ENCODE measurements at regions not wholly inside any gene's neighbourhood (a gene's known extent, or its start where the extent isn't known, plus 50 kb on each side); places are given as distances from the start of the nearest gene placed in this dataset.

DNA sequence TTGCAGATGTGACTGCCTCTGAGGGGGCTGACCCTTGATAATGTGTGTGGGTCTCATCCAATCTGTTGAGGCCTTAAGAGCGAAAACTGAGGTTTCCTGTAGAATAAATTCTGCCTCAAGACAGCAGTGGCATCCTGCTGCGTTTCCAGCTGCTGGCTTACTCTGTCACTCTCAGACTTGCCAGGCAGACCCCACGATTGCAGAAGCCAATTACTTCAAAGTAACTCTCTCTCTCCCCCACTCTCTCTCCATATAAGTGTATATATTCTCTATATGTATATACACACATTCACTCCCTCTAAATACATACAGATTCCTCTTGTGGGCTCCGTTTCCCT, 152.5 kb upstream of the ALKAL2 start:
- H3K36me3 ChIP-seq: no peaks in the 10 kb centered on the region
- no peak overlapping the region for H3K27ac ChIP-seq
- intact Hi-C loops (cut with DNase I; ENCODE audit: low total_unique reads): no loop called here
- TF ChIP-seq, protein P1, sequence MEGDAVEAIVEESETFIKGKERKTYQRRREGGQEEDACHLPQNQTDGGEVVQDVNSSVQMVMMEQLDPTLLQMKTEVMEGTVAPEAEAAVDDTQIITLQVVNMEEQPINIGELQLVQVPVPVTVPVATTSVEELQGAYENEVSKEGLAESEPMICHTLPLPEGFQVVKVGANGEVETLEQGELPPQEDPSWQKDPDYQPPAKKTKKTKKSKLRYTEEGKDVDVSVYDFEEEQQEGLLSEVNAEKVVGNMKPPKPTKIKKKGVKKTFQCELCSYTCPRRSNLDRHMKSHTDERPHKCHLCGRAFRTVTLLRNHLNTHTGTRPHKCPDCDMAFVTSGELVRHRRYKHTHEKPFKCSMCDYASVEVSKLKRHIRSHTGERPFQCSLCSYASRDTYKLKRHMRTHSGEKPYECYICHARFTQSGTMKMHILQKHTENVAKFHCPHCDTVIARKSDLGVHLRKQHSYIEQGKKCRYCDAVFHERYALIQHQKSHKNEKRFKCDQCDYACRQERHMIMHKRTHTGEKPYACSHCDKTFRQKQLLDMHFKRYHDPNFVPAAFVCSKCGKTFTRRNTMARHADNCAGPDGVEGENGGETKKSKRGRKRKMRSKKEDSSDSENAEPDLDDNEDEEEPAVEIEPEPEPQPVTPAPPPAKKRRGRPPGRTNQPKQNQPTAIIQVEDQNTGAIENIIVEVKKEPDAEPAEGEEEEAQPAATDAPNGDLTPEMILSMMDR (IDR thresholded peaks at IDR 0.05): no peak
- no peak for TF ChIP-seq POLR2A (IDR thresholded peaks at IDR 0.05)
- no peaks in the 10 kb centered on the region for H3K9me3 ChIP-seq
- no peaks in the 10 kb centered on the region for H3K4me1 ChIP-seq
- no peak overlapping the region for H3K4me3 ChIP-seq
- DNase-seq: no peak
- no peaks in the 10 kb centered on the region for H3K27me3 ChIP-seq

DNA sequence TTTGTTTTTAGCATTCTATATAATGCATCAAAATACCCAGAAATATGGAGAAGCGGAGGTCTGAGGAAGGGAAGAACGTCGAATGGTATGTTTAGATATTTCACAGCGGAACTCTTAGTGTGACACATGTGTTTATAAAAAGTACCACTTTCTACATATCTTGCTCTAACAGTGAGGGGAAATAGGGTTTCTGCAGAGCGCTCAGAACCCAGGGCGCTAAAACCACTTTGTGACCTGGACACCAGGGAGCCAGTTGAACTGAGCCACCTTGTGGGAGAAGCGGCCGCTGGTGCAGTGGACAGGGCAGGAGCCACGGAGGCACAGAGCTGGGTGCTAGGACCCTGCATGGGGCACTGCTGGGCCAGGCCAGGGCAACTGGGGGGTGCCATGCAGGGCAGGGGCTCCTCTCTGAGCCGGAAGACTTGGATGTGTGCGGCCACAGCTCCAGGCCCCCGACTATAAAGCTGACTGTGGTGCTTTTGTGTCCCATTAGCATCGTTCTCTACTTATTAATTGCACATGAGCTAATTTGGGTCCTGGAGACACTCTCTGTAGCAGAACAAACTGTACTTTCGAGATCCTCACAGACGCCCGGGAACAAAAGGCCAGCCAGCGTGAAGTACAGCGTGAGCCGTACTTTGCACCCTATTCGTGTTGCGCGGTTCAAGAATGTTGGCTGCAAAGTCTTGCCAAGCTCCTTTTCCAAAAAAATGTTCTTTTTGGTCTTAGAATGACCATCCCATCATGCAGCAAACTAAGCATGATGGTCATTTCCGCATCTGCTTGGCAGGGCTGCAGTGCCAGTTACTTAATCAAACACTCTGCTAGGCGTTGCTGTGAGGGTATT, 151.9 kb upstream of the ALKAL2 start:
- no peak for TF ChIP-seq POLR2A (IDR thresholded peaks at IDR 0.05)
- TF ChIP-seq, protein P1 (IDR thresholded peaks at IDR 0.05): no peak
- Histone ChIP-seq H3K36me3 (no peaks in the 10 kb centered on the region), H3K4me1 (no peaks in the 10 kb centered on the region), H3K9me3 (no peaks in the 10 kb centered on the region), H3K4me3 (no peak overlapping the region), H3K27ac (no peak overlapping the region), H3K27me3 (no peaks in the 10 kb centered on the region)
- intact Hi-C loops (cut with DNase I; ENCODE audit: low total_unique reads): no loop called here
- DNase-seq: peak in 1 of 2 donors; percentile 45

DNA sequence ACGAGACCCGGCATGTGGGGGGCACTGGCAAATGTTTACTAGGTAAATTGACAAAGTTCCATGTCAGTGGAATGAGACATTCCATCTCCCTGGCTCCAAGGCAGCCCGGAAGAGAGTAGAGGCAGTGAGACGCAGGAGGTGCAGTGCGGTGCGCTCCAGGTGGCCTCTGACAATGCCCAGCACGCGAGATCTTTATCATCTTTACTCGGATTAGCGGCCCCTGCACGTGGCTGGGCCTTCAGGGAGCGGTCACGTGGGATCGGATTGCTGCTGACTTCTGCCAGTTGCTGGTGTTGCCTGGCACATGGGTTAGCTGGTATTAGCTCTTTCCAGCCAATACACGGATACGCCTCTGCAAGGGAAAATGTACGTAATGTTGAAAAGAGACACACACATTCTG, 151.2 kb upstream of the ALKAL2 start:
- DNase-seq: no peak
- H3K4me1 ChIP-seq: no peaks in the 10 kb centered on the region
- H3K36me3 ChIP-seq: no peaks in the 10 kb centered on the region
- intact Hi-C loops (cut with DNase I; ENCODE audit: low total_unique reads): no loop called here
- no peaks in the 10 kb centered on the region for H3K27me3 ChIP-seq
- no peaks in the 10 kb centered on the region for H3K9me3 ChIP-seq
- H3K27ac ChIP-seq: no peak overlapping the region
- H3K4me3 ChIP-seq: no peak overlapping the region
- TF ChIP-seq POLR2A (IDR thresholded peaks at IDR 0.05): no peak
- TF ChIP-seq, protein P1 (IDR thresholded peaks at IDR 0.05): no peak

DNA sequence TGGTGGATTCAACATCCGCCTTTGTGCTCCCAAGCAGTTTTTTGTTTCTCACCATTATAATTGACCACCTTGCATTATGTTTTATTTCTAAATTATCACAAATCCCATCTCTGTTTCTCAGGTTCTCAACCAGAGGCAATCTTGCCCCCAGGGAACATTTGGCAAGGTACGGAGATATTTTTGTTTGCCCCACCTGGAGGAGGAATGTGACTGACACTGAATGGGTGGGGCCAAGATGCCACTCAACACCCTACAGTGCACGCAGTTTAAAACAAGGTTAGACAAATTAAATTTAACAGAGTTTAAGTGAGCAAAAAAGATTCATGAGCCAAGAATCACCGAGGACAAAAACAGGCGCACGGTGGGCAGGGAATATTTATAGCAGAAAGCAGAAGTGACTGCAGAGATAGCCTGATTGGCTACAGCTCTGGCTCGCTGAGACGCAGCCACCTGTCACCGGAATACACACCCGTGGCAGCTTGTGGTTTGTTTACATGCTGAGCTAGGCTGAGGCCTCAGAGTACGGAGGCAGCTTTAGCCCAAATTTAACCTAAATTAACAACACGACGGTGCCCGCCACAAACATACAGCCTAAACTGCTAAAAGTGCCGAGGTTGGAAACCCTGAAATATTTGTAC, 150.0 kb upstream of the ALKAL2 start:
- H3K9me3 ChIP-seq: no peaks in the 10 kb centered on the region
- no peaks in the 10 kb centered on the region for H3K36me3 ChIP-seq
- H3K27ac ChIP-seq: no peak overlapping the region
- intact Hi-C loops (cut with DNase I; ENCODE audit: low total_unique reads): no loop called here
- DNase-seq: no peak
- no peak overlapping the region for H3K4me3 ChIP-seq
- TF ChIP-seq, protein P1 (IDR thresholded peaks at IDR 0.05): no peak
- no peak for TF ChIP-seq POLR2A (IDR thresholded peaks at IDR 0.05)
- H3K4me1 ChIP-seq: no peaks in the 10 kb centered on the region
- H3K27me3 ChIP-seq: no peaks in the 10 kb centered on the region

DNA sequence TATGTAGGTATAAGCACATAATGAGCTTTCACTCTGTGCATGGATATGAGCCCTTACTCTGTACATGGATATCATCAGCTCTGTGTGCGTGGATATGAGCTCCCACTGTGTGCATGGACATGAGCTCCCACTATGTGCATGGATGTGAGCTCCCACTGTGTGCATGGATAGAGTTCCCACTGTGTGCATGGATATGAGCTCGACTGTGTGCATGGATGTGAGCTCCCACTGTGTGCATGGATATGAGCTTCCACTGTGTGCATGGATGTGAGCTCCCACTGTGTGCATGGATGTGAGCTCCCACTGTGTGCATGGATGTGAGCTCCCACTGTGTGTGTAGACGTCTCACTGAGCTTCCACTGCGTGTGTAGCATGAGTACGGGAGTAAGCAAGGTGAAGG, 149.3 kb upstream of the ALKAL2 start:
- H3K27ac ChIP-seq: no peak overlapping the region
- TF ChIP-seq POLR2A (IDR thresholded peaks at IDR 0.05): no peak
- TF ChIP-seq, protein P1 (IDR thresholded peaks at IDR 0.05): no peak
- H3K36me3 ChIP-seq: no peaks in the 10 kb centered on the region
- H3K9me3 ChIP-seq: no peaks in the 10 kb centered on the region
- intact Hi-C loops (cut with DNase I; ENCODE audit: low total_unique reads): no loop called here
- no peaks in the 10 kb centered on the region for H3K27me3 ChIP-seq
- no peak overlapping the region for H3K4me3 ChIP-seq
- DNase-seq: no peak
- H3K4me1 ChIP-seq: no peaks in the 10 kb centered on the region
